Neuronal stem cell (in vitro differentiated cells): ENCODE measurements at regions not wholly inside any gene's neighbourhood (a gene's known extent, or its start where the extent isn't known, plus 50 kb on each side); places are given as distances from the start of the nearest gene placed in this dataset.

Experiments used
- DNase-seq: peaks from one replicate; pipeline ENCODE4 v3.0.0-alpha.2; 2013; ENCODE audit warnings: low spot score
- H2AFZ ChIP-seq: one replicate; pipeline ENCODE4 v1.6.1; 2013; ENCODE audit warnings: mild to moderate bottlenecking, low read length, inconsistent platforms
- H2AK5ac ChIP-seq: 2 replicates; pipeline ENCODE4 v1.6.1; 2013; ENCODE audit warnings: low read depth, mild to moderate bottlenecking, inconsistent platforms, low read length, moderate library complexity, mixed read lengths
- H2BK120ac ChIP-seq: 2 replicates; pipeline ENCODE4 v1.6.1; 2013; ENCODE audit warnings: low read depth, mild to moderate bottlenecking, inconsistent platforms, low read length, moderate library complexity, mixed read lengths
- H2BK12ac ChIP-seq: one replicate; pipeline ENCODE4 v1.6.1; 2013; ENCODE audit warnings: low read length, inconsistent platforms
- H2BK15ac ChIP-seq: 2 replicates; pipeline ENCODE4 v1.6.1; 2013; ENCODE audit warnings: mild to moderate bottlenecking, low read length, inconsistent platforms, mixed read lengths
- H2BK5ac ChIP-seq: one replicate; pipeline ENCODE4 v1.6.1; 2013; ENCODE audit warnings: inconsistent platforms, mild to moderate bottlenecking, low read length, moderate library complexity
- H3K14ac ChIP-seq: one replicate; pipeline ENCODE4 v1.6.1; 2013; ENCODE audit warnings: low read length, inconsistent platforms
- H3K18ac ChIP-seq: 2 replicates; pipeline ENCODE4 v1.6.1; 2013; ENCODE audit warnings: low read length, inconsistent platforms
- H3K23ac ChIP-seq: 2 replicates; pipeline ENCODE4 v1.6.1; 2013; ENCODE audit warnings: low read depth, mild to moderate bottlenecking, mixed read lengths, low read length, inconsistent platforms; ENCODE audit not compliant: poor library complexity
- H3K27ac ChIP-seq: replicated peaks from 3 replicates; pipeline ENCODE4 v1.5.1; 2013; ENCODE audit warnings: low read length, inconsistent platforms
- H3K27me3 ChIP-seq, 3 experiments: 2 replicates each; pipeline ENCODE4 v1.6.1; 2013; ENCODE audit warnings: low read length in 3 of 3, mild to moderate bottlenecking in 2 of 3, inconsistent platforms in 1 of 3, low read depth in 1 of 3, mixed read lengths in 1 of 3, moderate library complexity in 1 of 3; ENCODE audit not compliant: control insufficient read depth in 3 of 3, insufficient read depth in 3 of 3
- H3K36me3 ChIP-seq, 2 donors: replicated peaks in 1 of 2; 2 replicates each; pipeline ENCODE4 v1.6.1; 2013; ENCODE audit warnings: low read length in 2 of 2; ENCODE audit not compliant: control insufficient read depth in 2 of 2, insufficient read depth in 2 of 2
- H3K4ac ChIP-seq: 2 replicates; pipeline ENCODE4 v1.6.1; 2013; ENCODE audit warnings: inconsistent platforms, mild to moderate bottlenecking, low read length, moderate library complexity
- H3K4me1 ChIP-seq, 2 donors: 1 replicate in 1 of 2; 2 replicates in 1 of 2; pipeline ENCODE4 v1.6.1; 2013; ENCODE audit warnings: low read length in 2 of 2, low read depth in 1 of 2; ENCODE audit not compliant: control insufficient read depth in 2 of 2, insufficient read depth in 1 of 2
- H3K4me2 ChIP-seq: one replicate; pipeline ENCODE4 v1.6.1; 2013; ENCODE audit warnings: mild to moderate bottlenecking, low read length, inconsistent platforms; ENCODE audit not compliant: insufficient read depth, poor library complexity, severe bottlenecking
- H3K4me3 ChIP-seq, 2 donors: 2 replicates each; pipeline ENCODE4 v1.5.1; 2013; ENCODE audit warnings: low read length in 2 of 2, mild to moderate bottlenecking in 2 of 2, inconsistent platforms in 1 of 2, moderate library complexity in 1 of 2
- H3K79me1 ChIP-seq: one replicate; pipeline ENCODE4 v1.6.1; 2013; ENCODE audit warnings: low read depth, mild to moderate bottlenecking, inconsistent platforms, low read length, moderate library complexity
- H3K9ac ChIP-seq: one replicate; pipeline ENCODE4 v1.6.1; 2013; ENCODE audit warnings: mild to moderate bottlenecking, low read depth, low read length, inconsistent platforms; ENCODE audit not compliant: poor library complexity
- H3K9me3 ChIP-seq, 2 donors: replicated peaks in 1 of 2; 2 replicates each; pipeline versions ENCODE3 to v1.6.1; 2013; ENCODE audit warnings: low read length in 2 of 2, mild to moderate bottlenecking in 2 of 2, inconsistent platforms in 1 of 2, low read depth in 1 of 2, mixed read lengths in 1 of 2, moderate library complexity in 1 of 2; ENCODE audit not compliant: control insufficient read depth in 2 of 2, insufficient read depth in 1 of 2
- H4K8ac ChIP-seq: one replicate; pipeline ENCODE4 v1.6.1; 2013; ENCODE audit warnings: low read depth, mild to moderate bottlenecking, inconsistent platforms, low read length, moderate library complexity
- H4K91ac ChIP-seq: one replicate; pipeline ENCODE4 v1.6.1; 2013; ENCODE audit warnings: low read length, low read depth, mild to moderate bottlenecking, inconsistent platforms; ENCODE audit not compliant: poor library complexity
- WGBS, 2 donors: extraction: QIAGEN DNeasy Blood & Tissue Kit; methylation state at CpG; one replicate each; pipeline ENCODE4 v1.1.7; 2013; ENCODE audit warnings: missing lambda C conversion rate in 2 of 2, mixed read lengths in 1 of 2; ENCODE audit not compliant: insufficient read length in 2 of 2, insufficient replicate concordance in 1 of 2; ENCODE audit errors: extremely low coverage in 2 of 2; 5-methylcytosine and 5-hydroxymethylcytosine counted together

DNA sequence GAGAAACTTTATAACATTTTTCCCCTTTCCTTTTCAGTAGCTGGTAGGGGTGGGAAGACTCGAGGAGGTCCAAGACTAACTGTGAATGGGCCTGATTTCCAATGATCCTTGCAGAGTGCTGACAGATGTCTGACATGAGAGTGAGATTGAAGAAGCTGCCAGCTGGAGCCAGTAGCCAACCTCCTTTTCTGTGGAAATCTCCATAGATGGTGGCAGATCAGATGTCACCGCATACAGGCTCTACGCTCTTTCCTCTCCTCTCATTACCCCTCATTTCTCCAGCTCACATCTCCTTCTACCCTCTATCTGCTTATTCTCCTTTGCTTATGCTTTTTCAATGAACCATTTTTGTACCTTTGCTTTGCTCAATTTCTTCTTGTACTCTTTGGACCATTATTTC is 395.2 kb upstream of the TNC start:
- Histone ChIP-seq H2BK15ac (no peak overlapping the region), H3K23ac (no peak overlapping the region), H3K4ac (no peak overlapping the region), H3K18ac (no peak overlapping the region), H2BK5ac (no peak overlapping the region), H3K27me3 (no peaks in the 10 kb centered on the region), H3K36me3 (no peaks in the 10 kb centered on the region), H2BK12ac (no peak overlapping the region), H4K8ac (no peak overlapping the region), H2AK5ac (no peak overlapping the region), H3K14ac (no peak overlapping the region), H3K4me3 (no peak overlapping the region), H3K9me3 (no peaks in the 10 kb centered on the region), H3K4me2 (no peak overlapping the region), H4K91ac (no peak overlapping the region), H2BK120ac (no peak overlapping the region), H2AFZ (no peak overlapping the region), H3K79me1 (no peaks in the 10 kb centered on the region), H3K27ac (no peak overlapping the region), H3K4me1 (peaks cover 0 to 8% of the 10 kb centered on the region in 2 donors), H3K9ac (no peak overlapping the region)
- WGBS, 2 donors, result no CpG with 5 or more reads among the region's 3 CpGs
- no peak for DNase-seq

DNA sequence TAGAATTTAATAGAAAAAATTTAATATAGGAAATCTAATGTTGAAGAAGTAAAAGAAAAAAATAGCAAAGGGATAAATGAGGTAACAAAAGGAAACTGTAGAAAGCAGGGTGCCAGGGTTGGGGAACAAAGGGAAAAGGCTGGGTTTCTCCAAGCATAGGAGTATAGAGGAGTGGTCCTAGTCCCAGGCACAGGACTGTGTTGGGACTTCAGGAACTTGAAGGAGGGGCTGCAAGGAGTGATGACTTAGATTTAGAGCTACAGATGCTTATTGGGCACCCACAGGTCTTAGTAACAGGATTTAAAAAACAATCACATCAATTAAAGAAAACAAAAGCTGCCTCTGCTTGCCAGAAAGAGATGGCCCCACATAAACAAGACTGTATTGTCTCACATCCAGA is 396.5 kb upstream of the TNC start:
- H3K9ac ChIP-seq, result no peak overlapping the region
- no peak overlapping the region for H3K27ac ChIP-seq
- H3K4ac ChIP-seq, result no peak overlapping the region
- H2BK5ac ChIP-seq, result no peak overlapping the region
- no peak overlapping the region for H2BK15ac ChIP-seq
- no peak overlapping the region for H3K4me2 ChIP-seq
- H2AFZ ChIP-seq, result no peak overlapping the region
- DNase-seq, result no peak
- H2BK120ac ChIP-seq, result no peak overlapping the region
- no peaks in the 10 kb centered on the region for H3K36me3 ChIP-seq
- H3K14ac ChIP-seq, result no peak overlapping the region
- H3K23ac ChIP-seq, result no peak overlapping the region
- H3K9me3 ChIP-seq, result no peaks in the 10 kb centered on the region
- H4K8ac ChIP-seq, result no peak overlapping the region
- H3K27me3 ChIP-seq, result no peaks in the 10 kb centered on the region
- H3K4me3 ChIP-seq, result no peak overlapping the region
- peaks cover 0 to 8% of the 10 kb centered on the region in 2 donors for H3K4me1 ChIP-seq
- H3K18ac ChIP-seq, result no peak overlapping the region
- H3K79me1 ChIP-seq, result no peaks in the 10 kb centered on the region
- H4K91ac ChIP-seq, result no peak overlapping the region
- no peak overlapping the region for H2BK12ac ChIP-seq
- H2AK5ac ChIP-seq, result no peak overlapping the region

DNA sequence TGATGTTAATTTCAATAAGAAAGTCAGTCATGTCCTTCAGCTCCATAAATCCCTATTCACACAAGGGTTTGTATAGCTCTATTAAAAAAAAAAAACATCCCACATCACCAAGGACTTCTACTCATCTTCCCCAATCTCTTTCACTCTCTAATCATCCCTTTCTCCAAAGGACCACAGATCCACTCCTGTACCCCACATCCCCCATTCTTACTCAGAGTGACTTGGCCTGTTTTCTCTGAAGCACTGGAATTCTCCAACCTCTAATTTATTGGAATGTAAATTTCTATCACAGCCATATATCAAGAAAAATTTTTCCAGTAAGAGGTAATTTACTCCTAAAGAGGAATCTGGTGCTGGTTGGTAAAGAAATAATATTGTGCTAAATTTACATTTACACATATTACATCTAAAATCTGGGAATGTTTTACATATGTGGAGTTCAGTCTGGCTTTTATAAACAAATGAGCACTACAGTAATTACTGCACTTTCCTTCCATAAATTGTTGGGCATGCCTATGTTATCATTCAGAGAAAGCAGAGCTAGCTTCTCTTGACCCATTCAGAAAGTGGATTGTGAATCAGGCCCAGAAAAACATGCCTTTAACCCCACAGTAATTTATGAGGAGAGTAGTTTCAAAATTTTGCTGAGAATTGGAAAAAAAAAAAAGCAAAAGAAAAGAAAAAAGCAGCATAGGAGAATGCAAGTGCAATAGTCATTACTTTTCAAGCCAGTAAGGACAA is 399.5 kb upstream of the TNC start:
- H3K23ac ChIP-seq, result no peak overlapping the region
- H3K4ac ChIP-seq, result no peak overlapping the region
- no peaks in the 10 kb centered on the region for H3K36me3 ChIP-seq
- H3K79me1 ChIP-seq, result no peaks in the 10 kb centered on the region
- H2BK15ac ChIP-seq, result no peak overlapping the region
- H2BK12ac ChIP-seq, result no peak overlapping the region
- no peak overlapping the region for H2BK120ac ChIP-seq
- H2AK5ac ChIP-seq, result no peak overlapping the region
- peaks cover 0 to 10% of the 10 kb centered on the region in 2 donors for H3K4me1 ChIP-seq
- H2BK5ac ChIP-seq, result no peak overlapping the region
- no peak overlapping the region for H3K27ac ChIP-seq
- no peak overlapping the region for H4K8ac ChIP-seq
- H3K4me2 ChIP-seq, result no peak overlapping the region
- no peaks in the 10 kb centered on the region for H3K9me3 ChIP-seq
- H3K27me3 ChIP-seq, result no peaks in the 10 kb centered on the region
- no peak overlapping the region for H3K14ac ChIP-seq
- no peak overlapping the region for H4K91ac ChIP-seq
- no peak overlapping the region for H3K9ac ChIP-seq
- H3K4me3 ChIP-seq, result no peak overlapping the region
- no peak overlapping the region for H2AFZ ChIP-seq
- no peak overlapping the region for H3K18ac ChIP-seq
- DNase-seq, result no peak

DNA sequence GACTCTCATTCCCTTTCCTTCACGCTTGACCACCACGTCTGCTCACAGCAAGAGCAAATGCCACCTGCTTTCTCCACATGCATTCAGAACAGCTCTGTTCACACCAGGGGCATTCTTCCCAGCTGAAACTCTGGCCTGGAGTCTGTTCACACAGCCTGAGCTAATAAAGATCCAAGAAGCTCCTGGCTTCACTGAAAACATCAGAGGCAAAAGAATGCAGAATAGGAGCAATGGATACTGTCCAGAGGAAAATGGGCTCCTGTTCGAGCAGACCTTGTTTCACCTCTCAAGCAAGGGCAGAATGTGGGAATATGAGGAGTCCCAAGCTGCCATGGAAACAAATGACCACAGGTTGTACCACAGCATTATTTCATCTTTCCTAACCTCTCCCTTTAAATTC is 402.7 kb upstream of the TNC start:
- no peak overlapping the region for H3K14ac ChIP-seq
- no peaks in the 10 kb centered on the region for H3K79me1 ChIP-seq
- no peak overlapping the region for H3K4me3 ChIP-seq
- no peak overlapping the region for H4K91ac ChIP-seq
- H3K9me3 ChIP-seq, result no peaks in the 10 kb centered on the region
- no peak overlapping the region for H2BK120ac ChIP-seq
- H2BK15ac ChIP-seq, result no peak overlapping the region
- no peaks in the 10 kb centered on the region for H3K36me3 ChIP-seq
- DNase-seq, result no peak
- H2AK5ac ChIP-seq, result no peak overlapping the region
- H2BK12ac ChIP-seq, result no peak overlapping the region
- peaks cover 0 to 2% of the 10 kb centered on the region in 2 donors for H3K4me1 ChIP-seq
- no peak overlapping the region for H3K9ac ChIP-seq
- H3K4me2 ChIP-seq, result no peak overlapping the region
- H3K4ac ChIP-seq, result no peak overlapping the region
- H3K27me3 ChIP-seq, result no peaks in the 10 kb centered on the region
- no CpG with 5 or more reads among the region's 3 CpGs for WGBS, 2 donors
- no peak overlapping the region for H3K27ac ChIP-seq
- H4K8ac ChIP-seq, result no peak overlapping the region
- H3K23ac ChIP-seq, result no peak overlapping the region
- H2BK5ac ChIP-seq, result no peak overlapping the region
- H2AFZ ChIP-seq, result no peak overlapping the region
- H3K18ac ChIP-seq, result no peak overlapping the region
